ENCODE measurements at regions not wholly inside any gene's neighbourhood (a gene's known extent, or its start where the extent isn't known, plus 50 kb on each side); places are given as distances from the start of the nearest gene placed in this dataset.

DNA sequence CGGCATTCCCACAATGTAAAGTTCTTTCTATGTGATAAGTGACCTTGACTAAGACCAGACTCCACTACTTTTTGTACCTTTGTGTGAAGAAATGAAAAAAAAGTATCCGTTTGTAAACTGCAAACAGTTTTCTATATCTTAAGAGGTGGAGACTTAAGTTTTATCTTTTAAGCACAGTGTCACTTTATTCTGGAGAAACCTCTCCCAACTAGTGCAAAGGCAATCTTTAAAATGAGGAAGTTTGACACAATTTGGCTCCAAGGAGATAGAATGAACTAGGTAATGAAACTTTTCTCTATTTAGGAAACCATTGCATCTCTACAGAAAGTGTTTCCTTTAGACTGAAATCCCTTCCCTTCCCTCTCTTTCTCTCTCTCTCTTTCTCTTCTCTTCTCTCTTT, 122.9 kb downstream of the SAMD9 start:
- DNase-seq (ENCODE audit: low read depth, low spot score) = no peak
- H2AFZ ChIP-seq (ENCODE audit: control insufficient read depth, low read length) = no peak overlapping the region
- TF ChIP-seq, protein P1, sequence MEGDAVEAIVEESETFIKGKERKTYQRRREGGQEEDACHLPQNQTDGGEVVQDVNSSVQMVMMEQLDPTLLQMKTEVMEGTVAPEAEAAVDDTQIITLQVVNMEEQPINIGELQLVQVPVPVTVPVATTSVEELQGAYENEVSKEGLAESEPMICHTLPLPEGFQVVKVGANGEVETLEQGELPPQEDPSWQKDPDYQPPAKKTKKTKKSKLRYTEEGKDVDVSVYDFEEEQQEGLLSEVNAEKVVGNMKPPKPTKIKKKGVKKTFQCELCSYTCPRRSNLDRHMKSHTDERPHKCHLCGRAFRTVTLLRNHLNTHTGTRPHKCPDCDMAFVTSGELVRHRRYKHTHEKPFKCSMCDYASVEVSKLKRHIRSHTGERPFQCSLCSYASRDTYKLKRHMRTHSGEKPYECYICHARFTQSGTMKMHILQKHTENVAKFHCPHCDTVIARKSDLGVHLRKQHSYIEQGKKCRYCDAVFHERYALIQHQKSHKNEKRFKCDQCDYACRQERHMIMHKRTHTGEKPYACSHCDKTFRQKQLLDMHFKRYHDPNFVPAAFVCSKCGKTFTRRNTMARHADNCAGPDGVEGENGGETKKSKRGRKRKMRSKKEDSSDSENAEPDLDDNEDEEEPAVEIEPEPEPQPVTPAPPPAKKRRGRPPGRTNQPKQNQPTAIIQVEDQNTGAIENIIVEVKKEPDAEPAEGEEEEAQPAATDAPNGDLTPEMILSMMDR (optimal IDR thresholded peaks at IDR 0.05 in 1 of 3, IDR thresholded peaks at IDR 0.05 in 1 of 3, conservative IDR thresholded peaks at IDR 0.05 in 1 of 3; ENCODE audit: extremely low read depth in 1 of 3, insufficient read depth in 2 of 3, low read length in 3 of 3) = no peak
- no peak for TF ChIP-seq EZH2 (IDR thresholded peaks at IDR 0.05; ENCODE audit: low read length)
- H3K36me3 ChIP-seq (ENCODE audit: control insufficient read depth in 2 of 2, extremely low read depth in 1 of 2, insufficient read depth in 2 of 2, low read length in 2 of 2) = no peaks in the 10 kb centered on the region
- no peaks in the 10 kb centered on the region for H4K20me1 ChIP-seq (ENCODE audit: control insufficient read depth, extremely low read depth, insufficient read depth, low read length)
- no peaks in the 10 kb centered on the region for H3K79me2 ChIP-seq (ENCODE audit: control insufficient read depth, insufficient read depth, low read length)
- no peak overlapping the region for H3K9ac ChIP-seq (ENCODE audit: control insufficient read depth, extremely low read depth, insufficient read depth, low read length)
- FAIRE-seq = no peak
- H3K27me3 ChIP-seq (ENCODE audit: control insufficient read depth, extremely low read depth, insufficient read depth, low read length) = no peaks in the 10 kb centered on the region
- H3K4me1 ChIP-seq (ENCODE audit: control insufficient read depth, extremely low read depth, insufficient read depth, low read length) = no peaks in the 10 kb centered on the region
- dilution Hi-C loops (cut with MboI; ENCODE audit: extremely low pct_ligation_motif_present, low sequenced_read_pairs) = no loop called here
- no peaks in the 10 kb centered on the region for H3K9me3 ChIP-seq (ENCODE audit: control insufficient read depth, low read depth, low read length)
- H3K4me2 ChIP-seq (ENCODE audit: control insufficient read depth, extremely low read depth, insufficient read depth, low read depth, low read length) = no peak overlapping the region
- no peaks in the 10 kb centered on the region for H3K9me1 ChIP-seq (ENCODE audit: control insufficient read depth, extremely low read depth, insufficient read depth, low read length)
- H3K27ac ChIP-seq (ENCODE audit: control insufficient read depth, insufficient read depth, low read length) = no peak overlapping the region
- H3K4me3 ChIP-seq (ENCODE audit: control insufficient read depth in 2 of 3, extremely low read depth in 1 of 3, insufficient read depth in 2 of 3, low read depth in 1 of 3, low read length in 3 of 3) = no peak overlapping the region

- no peak overlapping the region for H3K4me3 ChIP-seq (ENCODE audit: control insufficient read depth in 2 of 3, extremely low read depth in 1 of 3, insufficient read depth in 2 of 3, low read depth in 1 of 3, low read length in 3 of 3)
- H2AFZ ChIP-seq (ENCODE audit: control insufficient read depth, low read length) = no peak overlapping the region
- no peaks in the 10 kb centered on the region for H4K20me1 ChIP-seq (ENCODE audit: control insufficient read depth, extremely low read depth, insufficient read depth, low read length)
- H3K27ac ChIP-seq (ENCODE audit: control insufficient read depth, insufficient read depth, low read length) = no peak overlapping the region
- no peaks in the 10 kb centered on the region for H3K36me3 ChIP-seq (ENCODE audit: control insufficient read depth in 2 of 2, extremely low read depth in 1 of 2, insufficient read depth in 2 of 2, low read length in 2 of 2)
- DNase-seq (ENCODE audit: low read depth, low spot score) = no peak
- dilution Hi-C loops (cut with MboI; ENCODE audit: extremely low pct_ligation_motif_present, low sequenced_read_pairs) = no loop called here
- no peak overlapping the region for H3K4me2 ChIP-seq (ENCODE audit: control insufficient read depth, extremely low read depth, insufficient read depth, low read depth, low read length)
- no peaks in the 10 kb centered on the region for H3K9me3 ChIP-seq (ENCODE audit: control insufficient read depth, low read depth, low read length)
- peaks cover 2% of the 10 kb centered on the region for H3K4me1 ChIP-seq (ENCODE audit: control insufficient read depth, extremely low read depth, insufficient read depth, low read length)
- no peak overlapping the region for H3K9ac ChIP-seq (ENCODE audit: control insufficient read depth, extremely low read depth, insufficient read depth, low read length)
- H3K9me1 ChIP-seq (ENCODE audit: control insufficient read depth, extremely low read depth, insufficient read depth, low read length) = no peaks in the 10 kb centered on the region
- no peak for FAIRE-seq
- no peaks in the 10 kb centered on the region for H3K27me3 ChIP-seq (ENCODE audit: control insufficient read depth, extremely low read depth, insufficient read depth, low read length)
- no peaks in the 10 kb centered on the region for H3K79me2 ChIP-seq (ENCODE audit: control insufficient read depth, insufficient read depth, low read length)
- TF ChIP-seq, protein P1 (optimal IDR thresholded peaks at IDR 0.05 in 1 of 3, IDR thresholded peaks at IDR 0.05 in 1 of 3, conservative IDR thresholded peaks at IDR 0.05 in 1 of 3; ENCODE audit: extremely low read depth in 1 of 3, insufficient read depth in 2 of 3, low read length in 3 of 3) = no peak
- no peak for TF ChIP-seq EZH2 (IDR thresholded peaks at IDR 0.05; ENCODE audit: low read length)
These were observed 124.8 kb downstream of the SAMD9 start for GRCh38 chr7:92992932-92993331.

Measured in keratinocyte (primary cell).